ENCODE measurements at regions not wholly inside any gene's neighbourhood (a gene's known extent, or its start where the extent isn't known, plus 50 kb on each side); places are given as distances from the start of the nearest gene placed in this dataset.

GRCh38 chrX:107522901-107523300, 73.4 kb downstream of the FRMPD3 start:
- TF ChIP-seq CTCF (IDR thresholded peaks at IDR 0.05): no peak
- no peak for TF ChIP-seq POLR2A (IDR thresholded peaks at IDR 0.05)
